HG03139 (cell line): ENCODE measurements at regions not wholly inside any gene's neighbourhood (a gene's known extent, or its start where the extent isn't known, plus 50 kb on each side); places are given as distances from the start of the nearest gene placed in this dataset.
"Not testable (repeated sequence)": the region's sequence is repeated elsewhere in the genome, so short reads cannot be mapped to it uniquely, and the experiment has no call there.

Experiments
- ATAC-seq: cut with Tn5 transposase; IDR thresholded peaks from one replicate; pipeline ENCODE4 v1.9.1; 2021; ENCODE audit not compliant: unreplicated experiment

- ATAC-seq: no peak
Measured at GRCh38 chr11:96681019-96681716, 291.4 kb downstream of the JRKL start.

- ATAC-seq: no peak
Measured at GRCh38 chr11:96694338-96694737, 304.5 kb downstream of the JRKL start.

GRCh38 chr11:96696731-96697130, 306.9 kb downstream of the JRKL start:
- no peak for ATAC-seq

- ATAC-seq: no peak
Measured at GRCh38 chr11:96697466-96697865, 307.7 kb downstream of the JRKL start.

- no peak for ATAC-seq
Measured at GRCh38 chr11:96704847-96705246, 315.0 kb downstream of the JRKL start.

- ATAC-seq: no peak
Measured at GRCh38 chr11:96706761-96707160, 316.9 kb downstream of the JRKL start.

- ATAC-seq: no peak
Measured at GRCh38 chr11:96707273-96707672, 317.5 kb downstream of the JRKL start.

- no peak for ATAC-seq
Measured at GRCh38 chr11:96708219-96708878, 318.5 kb downstream of the JRKL start.

GRCh38 chr11:96713301-96713700, 323.5 kb downstream of the JRKL start:
- ATAC-seq: no peak

GRCh38 chr11:96714689-96715088, 324.9 kb downstream of the JRKL start:
- no peak for ATAC-seq

GRCh38 chr11:96715208-96715607, 325.4 kb downstream of the JRKL start:
- ATAC-seq: no peak

GRCh38 chr11:96736601-96737000, 346.8 kb downstream of the JRKL start:
- ATAC-seq: no peak

GRCh38 chr11:96738311-96738710, 348.5 kb downstream of the JRKL start:
- ATAC-seq: no peak

GRCh38 chr11:96741068-96741467, 351.3 kb downstream of the JRKL start:
- no peak for ATAC-seq

- no peak for ATAC-seq
Measured at GRCh38 chr11:96744697-96745096, 354.9 kb downstream of the JRKL start.

- no peak for ATAC-seq
Measured at GRCh38 chr11:96748639-96749370, 359.0 kb downstream of the JRKL start.

GRCh38 chr11:96751807-96752206, 362.0 kb downstream of the JRKL start:
- not testable (repeated sequence) for ATAC-seq

- no peak for ATAC-seq
Measured at GRCh38 chr11:96752221-96752620, 362.4 kb downstream of the JRKL start.

- ATAC-seq: no peak
Measured at GRCh38 chr11:96753997-96754396, 364.2 kb downstream of the JRKL start.

- ATAC-seq: no peak
Measured at GRCh38 chr11:96755209-96755608, 365.4 kb downstream of the JRKL start.

- ATAC-seq: no peak
Measured at GRCh38 chr11:96755752-96756151, 365.9 kb downstream of the JRKL start.

- ATAC-seq: no peak
Measured at GRCh38 chr11:96758957-96759356, 369.1 kb downstream of the JRKL start.
